ENCODE measurements at regions not wholly inside any gene's neighbourhood (a gene's known extent, or its start where the extent isn't known, plus 50 kb on each side); places are given as distances from the start of the nearest gene placed in this dataset.
"Not testable (repeated sequence)": the region's sequence is repeated elsewhere in the genome, so short reads cannot be mapped to it uniquely, and the experiment has no call there.

GRCh38 chr21:5975719-5976118, 4545.7 kb upstream of the TPTE start:
- not testable (repeated sequence) for DNase-seq; H3K14ac ChIP-seq (ENCODE audit: low read length); H3K79me1 ChIP-seq (ENCODE audit: low read length); H2AK5ac ChIP-seq (ENCODE audit: low read length); H4K12ac ChIP-seq (ENCODE audit: low read depth, low read length); H3K27ac ChIP-seq (ENCODE audit: low read depth, low read length); H3K18ac ChIP-seq (ENCODE audit: low read length); H3K4ac ChIP-seq (ENCODE audit: low read depth, low read length); H3K36me3 ChIP-seq (ENCODE audit: control insufficient read depth in 1 of 2, insufficient read depth in 2 of 2, low read length in 2 of 2); H3K79me2 ChIP-seq (ENCODE audit: control insufficient read depth, insufficient read depth, low read length, poor library complexity); H2AFZ ChIP-seq (ENCODE audit: insufficient read depth, low read length, poor library complexity); H3K27me3 ChIP-seq (ENCODE audit: insufficient read depth, low read length); H4K91ac ChIP-seq (ENCODE audit: low read depth, low read length); H2BK5ac ChIP-seq (ENCODE audit: low read depth, low read length, poor library complexity); H3K23ac ChIP-seq (ENCODE audit: low read length); H4K8ac ChIP-seq (ENCODE audit: low read depth, low read length); H2BK12ac ChIP-seq (ENCODE audit: low read length); H3K4me3 ChIP-seq (ENCODE audit: low read depth, low read length); H2BK120ac ChIP-seq (ENCODE audit: insufficient read depth, low read length, poor library complexity); H3K4me2 ChIP-seq (ENCODE audit: low read length); H3K9me3 ChIP-seq (ENCODE audit: insufficient read depth, low read depth, low read length); H3K4me1 ChIP-seq (ENCODE audit: control insufficient read depth in 1 of 2, insufficient read depth in 2 of 2, low read length in 2 of 2); H3K9ac ChIP-seq (ENCODE audit: low read length)
- no CpG with 5 or more reads among the region's 5 CpGs for WGBS (ENCODE audit: extremely low coverage, insufficient coverage, insufficient read length)

GRCh38 chr21:5997586-5997985, 4523.8 kb upstream of the TPTE start:
- H2BK5ac ChIP-seq (ENCODE audit: low read depth, low read length, poor library complexity); H2BK120ac ChIP-seq (ENCODE audit: insufficient read depth, low read length, poor library complexity); H4K8ac ChIP-seq (ENCODE audit: low read depth, low read length); H3K9ac ChIP-seq (ENCODE audit: low read length); H3K9me3 ChIP-seq (ENCODE audit: insufficient read depth, low read depth, low read length); DNase-seq; H3K79me1 ChIP-seq (ENCODE audit: low read length); H3K27ac ChIP-seq (ENCODE audit: low read depth, low read length); H3K79me2 ChIP-seq (ENCODE audit: control insufficient read depth, insufficient read depth, low read length, poor library complexity); H4K91ac ChIP-seq (ENCODE audit: low read depth, low read length); H3K23ac ChIP-seq (ENCODE audit: low read length); H3K4me3 ChIP-seq (ENCODE audit: low read depth, low read length); H4K12ac ChIP-seq (ENCODE audit: low read depth, low read length); H3K18ac ChIP-seq (ENCODE audit: low read length); H3K27me3 ChIP-seq (ENCODE audit: insufficient read depth, low read length); H3K4me1 ChIP-seq (ENCODE audit: control insufficient read depth in 1 of 2, insufficient read depth in 2 of 2, low read length in 2 of 2); H3K36me3 ChIP-seq (ENCODE audit: control insufficient read depth in 1 of 2, insufficient read depth in 2 of 2, low read length in 2 of 2); H3K4me2 ChIP-seq (ENCODE audit: low read length); H2BK12ac ChIP-seq (ENCODE audit: low read length); H2AFZ ChIP-seq (ENCODE audit: insufficient read depth, low read length, poor library complexity); H2AK5ac ChIP-seq (ENCODE audit: low read length); H3K14ac ChIP-seq (ENCODE audit: low read length); H3K4ac ChIP-seq (ENCODE audit: low read depth, low read length): not testable (repeated sequence)
- no CpG with 5 or more reads among the region's 2 CpGs for WGBS (ENCODE audit: extremely low coverage, insufficient coverage, insufficient read length)

GRCh38 chr21:6015422-6016057, 4505.8 kb upstream of the TPTE start:
- not testable (repeated sequence) for H4K91ac ChIP-seq (ENCODE audit: low read depth, low read length); H3K4ac ChIP-seq (ENCODE audit: low read depth, low read length); H2BK12ac ChIP-seq (ENCODE audit: low read length); H3K23ac ChIP-seq (ENCODE audit: low read length); H3K4me1 ChIP-seq (ENCODE audit: control insufficient read depth in 1 of 2, insufficient read depth in 2 of 2, low read length in 2 of 2); H2BK5ac ChIP-seq (ENCODE audit: low read depth, low read length, poor library complexity); H3K27me3 ChIP-seq (ENCODE audit: insufficient read depth, low read length); H3K4me2 ChIP-seq (ENCODE audit: low read length); DNase-seq; H2AK5ac ChIP-seq (ENCODE audit: low read length); H3K27ac ChIP-seq (ENCODE audit: low read depth, low read length); H3K9me3 ChIP-seq (ENCODE audit: insufficient read depth, low read depth, low read length); H4K12ac ChIP-seq (ENCODE audit: low read depth, low read length); H2BK120ac ChIP-seq (ENCODE audit: insufficient read depth, low read length, poor library complexity); H3K36me3 ChIP-seq (ENCODE audit: control insufficient read depth in 1 of 2, insufficient read depth in 2 of 2, low read length in 2 of 2); H3K4me3 ChIP-seq (ENCODE audit: low read depth, low read length); H3K14ac ChIP-seq (ENCODE audit: low read length); H4K8ac ChIP-seq (ENCODE audit: low read depth, low read length); H3K18ac ChIP-seq (ENCODE audit: low read length); H3K79me2 ChIP-seq (ENCODE audit: control insufficient read depth, insufficient read depth, low read length, poor library complexity); H3K79me1 ChIP-seq (ENCODE audit: low read length); H2AFZ ChIP-seq (ENCODE audit: insufficient read depth, low read length, poor library complexity); H3K9ac ChIP-seq (ENCODE audit: low read length)
- no CpG with 5 or more reads among the region's 7 CpGs for whole genome bisulfite sequencing (ENCODE audit: extremely low coverage, insufficient coverage, insufficient read length)

- not testable (repeated sequence) for H2AK5ac ChIP-seq (ENCODE audit: low read length); H3K4ac ChIP-seq (ENCODE audit: low read depth, low read length); H3K79me1 ChIP-seq (ENCODE audit: low read length); H4K8ac ChIP-seq (ENCODE audit: low read depth, low read length); H3K4me1 ChIP-seq (ENCODE audit: control insufficient read depth in 1 of 2, insufficient read depth in 2 of 2, low read length in 2 of 2); H2BK12ac ChIP-seq (ENCODE audit: low read length); H4K12ac ChIP-seq (ENCODE audit: low read depth, low read length); H3K79me2 ChIP-seq (ENCODE audit: control insufficient read depth, insufficient read depth, low read length, poor library complexity); DNase-seq; H2AFZ ChIP-seq (ENCODE audit: insufficient read depth, low read length, poor library complexity); H3K23ac ChIP-seq (ENCODE audit: low read length); H4K91ac ChIP-seq (ENCODE audit: low read depth, low read length); H2BK5ac ChIP-seq (ENCODE audit: low read depth, low read length, poor library complexity); H3K4me3 ChIP-seq (ENCODE audit: low read depth, low read length); H3K27me3 ChIP-seq (ENCODE audit: insufficient read depth, low read length); H3K9me3 ChIP-seq (ENCODE audit: insufficient read depth, low read depth, low read length); H3K4me2 ChIP-seq (ENCODE audit: low read length); H3K14ac ChIP-seq (ENCODE audit: low read length); H3K18ac ChIP-seq (ENCODE audit: low read length); H3K27ac ChIP-seq (ENCODE audit: low read depth, low read length); H2BK120ac ChIP-seq (ENCODE audit: insufficient read depth, low read length, poor library complexity); H3K9ac ChIP-seq (ENCODE audit: low read length); H3K36me3 ChIP-seq (ENCODE audit: control insufficient read depth in 1 of 2, insufficient read depth in 2 of 2, low read length in 2 of 2)
- no CpG with 5 or more reads among the region's 5 CpGs for WGBS (ENCODE audit: extremely low coverage, insufficient coverage, insufficient read length)
Measured at GRCh38 chr21:6020460-6020859, 4500.9 kb upstream of the TPTE start.

Measured in trophoblast cell (in vitro differentiated cells and primary cell).